ENCODE measurements at regions not wholly inside any gene's neighbourhood (a gene's known extent, or its start where the extent isn't known, plus 50 kb on each side); places are given as distances from the start of the nearest gene placed in this dataset.

GRCh38 chr12:27896419-27896990, 76.0 kb downstream of the PTHLH start:
- no peaks in the 10 kb centered on the region for H3K9me3 Mint-ChIP-seq
- POLR2A ChIA-PET: no interaction called here

GRCh38 chr12:27894309-27894708, 78.2 kb downstream of the PTHLH start:
- intact Hi-C loops (cut with micrococcal nuclease): no loop called here
- Mint-ChIP-seq H3K4me1 (no peaks in the 10 kb centered on the region), H3K4me3 (no peak overlapping the region), H3K27ac (no peak overlapping the region), H3K9me3 (no peaks in the 10 kb centered on the region), H3K36me3 (ENCODE audit: low read depth) (no peaks in the 10 kb centered on the region), H3K27me3 (peaks cover 7% of the 10 kb centered on the region)
- ChIA-PET POLR2A (no interaction called here), CTCF (no interaction called here)
- TF ChIP-seq CTCF (IDR thresholded peaks at IDR 0.05): no peak
- ATAC-seq (ENCODE audit: low read depth) (no peak), DNase-seq (no peak)

More at GRCh38 chr12:27896419-27896990, 76.0 kb downstream of the PTHLH start:
- CTCF ChIA-PET: no interaction called here
- Mint-ChIP-seq H3K4me3 (no peak overlapping the region), H3K27ac (no peak overlapping the region), H3K27me3 (peaks cover 2% of the 10 kb centered on the region), H3K36me3 (ENCODE audit: low read depth) (no peaks in the 10 kb centered on the region), H3K4me1 (peaks cover 10% of the 10 kb centered on the region)
- no peak for TF ChIP-seq CTCF (IDR thresholded peaks at IDR 0.05)
- no peak for ATAC-seq (ENCODE audit: low read depth)
- no peak for DNase-seq
- intact Hi-C loops (cut with micrococcal nuclease): no loop called here

GRCh38 chr12:27879708-27880107, 92.8 kb downstream of the PTHLH start:
- Mint-ChIP-seq H3K27ac (no peak overlapping the region), H3K4me1 (no peaks in the 10 kb centered on the region), H3K27me3 (no peaks in the 10 kb centered on the region), H3K9me3 (peaks cover 4% of the 10 kb centered on the region), H3K36me3 (ENCODE audit: low read depth) (no peaks in the 10 kb centered on the region), H3K4me3 (no peak overlapping the region)
- intact Hi-C loops (cut with micrococcal nuclease): no loop called here
- CTCF ChIA-PET: no interaction called here
- no peak for TF ChIP-seq CTCF (IDR thresholded peaks at IDR 0.05)
- ATAC-seq (ENCODE audit: low read depth) (no peak), DNase-seq (no peak)
- POLR2A ChIA-PET: no interaction called here

- POLR2A ChIA-PET: no interaction called here
- no peaks in the 10 kb centered on the region for H3K36me3 Mint-ChIP-seq (ENCODE audit: low read depth)
- no peak for ATAC-seq (ENCODE audit: low read depth)
These were observed 95.6 kb upstream of the MANSC4 start for GRCh38 chr12:27875677-27876076.

GRCh38 chr12:27873010-27873409, 93.0 kb upstream of the MANSC4 start:
- ChIA-PET POLR2A (no interaction called here), CTCF (no interaction called here)
- no peaks in the 10 kb centered on the region for H3K9me3 Mint-ChIP-seq
- H3K27me3 Mint-ChIP-seq: no peaks in the 10 kb centered on the region
- ATAC-seq (ENCODE audit: low read depth) (no peak), DNase-seq (no peak)
- no peaks in the 10 kb centered on the region for H3K4me1 Mint-ChIP-seq
- H3K27ac Mint-ChIP-seq: no peak overlapping the region
- no peak overlapping the region for H3K4me3 Mint-ChIP-seq
- intact Hi-C loops (cut with micrococcal nuclease): no loop called here
- H3K36me3 Mint-ChIP-seq (ENCODE audit: low read depth): no peaks in the 10 kb centered on the region
- TF ChIP-seq CTCF (IDR thresholded peaks at IDR 0.05): no peak

More at GRCh38 chr12:27875677-27876076, 95.6 kb upstream of the MANSC4 start:
- Mint-ChIP-seq H3K9me3 (no peaks in the 10 kb centered on the region), H3K27me3 (no peaks in the 10 kb centered on the region), H3K27ac (no peak overlapping the region), H3K4me3 (no peak overlapping the region), H3K4me1 (no peaks in the 10 kb centered on the region)
- intact Hi-C loops (cut with micrococcal nuclease): no loop called here
- CTCF ChIA-PET: no interaction called here
- no peak for TF ChIP-seq CTCF (IDR thresholded peaks at IDR 0.05)
- no peak for DNase-seq
